Activated CD8-positive, alpha-beta memory T cell treated with anti-CD3 and anti-CD28 coated beads, Interleukin-2, amount 50 U/mL, for 48 hours (primary cell): ENCODE measurements at regions not wholly inside any gene's neighbourhood (a gene's known extent, or its start where the extent isn't known, plus 50 kb on each side); places are given as distances from the start of the nearest gene placed in this dataset.

Experiments
- DNase-seq: peaks from one replicate; pipeline ENCODE4 v3.0.0-alpha.2; 2020

DNA sequence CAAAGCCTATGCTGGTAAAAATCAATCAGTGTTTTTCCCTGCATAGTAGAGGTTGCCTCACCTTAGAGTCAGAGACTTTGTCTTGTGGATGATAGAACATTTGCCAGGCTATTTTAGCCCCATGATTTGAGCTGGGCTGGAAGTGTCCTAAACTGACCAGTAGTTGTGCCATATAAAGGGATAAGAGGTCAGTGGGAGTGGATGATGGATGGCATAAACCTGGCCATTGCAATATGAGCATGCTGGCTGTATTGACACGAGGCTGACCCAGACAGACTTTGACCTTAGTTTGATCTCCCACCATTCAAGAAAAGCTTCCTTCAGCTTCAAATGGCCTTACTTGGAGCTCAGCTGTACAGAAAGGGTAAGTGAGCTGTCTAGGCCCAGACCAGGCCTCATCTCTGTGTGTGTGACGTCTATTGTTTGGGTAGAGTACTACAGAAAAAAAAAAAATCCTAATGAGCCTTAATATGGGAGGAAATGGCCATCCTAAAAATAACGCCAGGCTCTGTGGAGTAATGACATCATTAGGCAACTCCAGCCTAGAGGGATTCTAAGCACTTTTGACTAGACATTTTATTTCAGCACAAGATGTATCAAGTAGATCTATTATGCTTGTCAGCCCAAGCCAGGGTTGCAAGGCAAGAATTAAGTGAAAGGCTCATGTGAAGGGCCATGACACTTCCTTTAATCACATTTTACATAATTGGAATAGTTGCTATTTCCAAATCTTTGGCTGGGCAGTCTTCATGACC, 51.3 kb upstream of the CADM1 start:
- DNase-seq = no peak
